ENCODE measurements at regions not wholly inside any gene's neighbourhood (a gene's known extent, or its start where the extent isn't known, plus 50 kb on each side); places are given as distances from the start of the nearest gene placed in this dataset.

DNA sequence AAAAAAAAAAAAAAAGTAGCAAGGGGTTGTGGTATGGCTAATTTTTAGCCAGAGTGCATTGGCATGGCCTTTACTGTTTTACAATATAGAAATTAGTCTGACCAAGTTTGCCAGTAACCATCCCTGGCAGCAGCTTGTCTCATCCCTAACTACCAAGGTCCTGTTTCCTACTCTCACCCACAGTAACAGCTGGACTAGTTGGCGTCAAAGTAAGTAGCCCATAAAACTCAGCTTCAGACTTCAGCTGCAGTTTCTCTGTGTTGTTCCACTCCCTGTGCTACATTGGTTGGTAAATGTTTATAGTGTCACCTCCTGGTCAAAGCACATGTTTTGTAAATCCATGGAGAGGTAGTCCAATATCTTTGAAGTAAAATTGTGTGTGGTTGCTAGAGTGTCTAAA lies 691.3 kb downstream of the ZPLD1 start:
- TF ChIP-seq POLR2AphosphoS5 (IDR thresholded peaks at IDR 0.05; ENCODE audit: insufficient read depth in 1 of 2, low read depth in 1 of 2) (no peak), POLR2A (IDR thresholded peaks at IDR 0.05) (no peak)
- TF ChIP-seq, protein P1, sequence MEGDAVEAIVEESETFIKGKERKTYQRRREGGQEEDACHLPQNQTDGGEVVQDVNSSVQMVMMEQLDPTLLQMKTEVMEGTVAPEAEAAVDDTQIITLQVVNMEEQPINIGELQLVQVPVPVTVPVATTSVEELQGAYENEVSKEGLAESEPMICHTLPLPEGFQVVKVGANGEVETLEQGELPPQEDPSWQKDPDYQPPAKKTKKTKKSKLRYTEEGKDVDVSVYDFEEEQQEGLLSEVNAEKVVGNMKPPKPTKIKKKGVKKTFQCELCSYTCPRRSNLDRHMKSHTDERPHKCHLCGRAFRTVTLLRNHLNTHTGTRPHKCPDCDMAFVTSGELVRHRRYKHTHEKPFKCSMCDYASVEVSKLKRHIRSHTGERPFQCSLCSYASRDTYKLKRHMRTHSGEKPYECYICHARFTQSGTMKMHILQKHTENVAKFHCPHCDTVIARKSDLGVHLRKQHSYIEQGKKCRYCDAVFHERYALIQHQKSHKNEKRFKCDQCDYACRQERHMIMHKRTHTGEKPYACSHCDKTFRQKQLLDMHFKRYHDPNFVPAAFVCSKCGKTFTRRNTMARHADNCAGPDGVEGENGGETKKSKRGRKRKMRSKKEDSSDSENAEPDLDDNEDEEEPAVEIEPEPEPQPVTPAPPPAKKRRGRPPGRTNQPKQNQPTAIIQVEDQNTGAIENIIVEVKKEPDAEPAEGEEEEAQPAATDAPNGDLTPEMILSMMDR (IDR thresholded peaks at IDR 0.05): no peak
